Glutamatergic neuron (in vitro differentiated cells): ENCODE measurements at regions not wholly inside any gene's neighbourhood (a gene's known extent, or its start where the extent isn't known, plus 50 kb on each side); places are given as distances from the start of the nearest gene placed in this dataset.

Experiments
- DNase-seq: peaks from one replicate; pipeline ENCODE4 v3.0.0; 2022
- H3K27ac Mint-ChIP-seq: one replicate; pipeline ENCODE4 v1.8.0; 2020; ENCODE audit warnings: mild to moderate bottlenecking, mixed read lengths, inconsistent platforms; ENCODE audit not compliant: unreplicated experiment
- H3K27me3 Mint-ChIP-seq: one replicate; pipeline ENCODE4 v1.8.0; 2020; ENCODE audit warnings: mild to moderate bottlenecking, moderate library complexity, mixed read lengths, inconsistent platforms; ENCODE audit not compliant: unreplicated experiment
- H3K36me3 Mint-ChIP-seq: one replicate; pipeline ENCODE4 v1.8.0; 2020; ENCODE audit warnings: mild to moderate bottlenecking, mixed read lengths, inconsistent platforms; ENCODE audit not compliant: unreplicated experiment
- H3K4me1 Mint-ChIP-seq: one replicate; pipeline ENCODE4 v1.8.0; 2020; ENCODE audit warnings: mild to moderate bottlenecking, low read depth, mixed read lengths, inconsistent platforms; ENCODE audit not compliant: unreplicated experiment
- H3K4me3 Mint-ChIP-seq: one replicate; pipeline ENCODE4 v1.8.0; 2020; ENCODE audit warnings: mild to moderate bottlenecking, mixed read lengths, inconsistent platforms; ENCODE audit not compliant: unreplicated experiment
- H3K9me3 Mint-ChIP-seq: one replicate; pipeline ENCODE4 v1.8.0; 2020; ENCODE audit warnings: mild to moderate bottlenecking, moderate library complexity, mixed read lengths, inconsistent platforms; ENCODE audit not compliant: unreplicated experiment
- TF ChIP-seq, protein P1 (sequence below): fragments of 200-600 bp; sonication (generic); IDR thresholded peaks from one replicate; pipeline ENCODE4 v1.5.0; 2021; ENCODE audit not compliant: partially characterized antibody, unreplicated experiment

DNA sequence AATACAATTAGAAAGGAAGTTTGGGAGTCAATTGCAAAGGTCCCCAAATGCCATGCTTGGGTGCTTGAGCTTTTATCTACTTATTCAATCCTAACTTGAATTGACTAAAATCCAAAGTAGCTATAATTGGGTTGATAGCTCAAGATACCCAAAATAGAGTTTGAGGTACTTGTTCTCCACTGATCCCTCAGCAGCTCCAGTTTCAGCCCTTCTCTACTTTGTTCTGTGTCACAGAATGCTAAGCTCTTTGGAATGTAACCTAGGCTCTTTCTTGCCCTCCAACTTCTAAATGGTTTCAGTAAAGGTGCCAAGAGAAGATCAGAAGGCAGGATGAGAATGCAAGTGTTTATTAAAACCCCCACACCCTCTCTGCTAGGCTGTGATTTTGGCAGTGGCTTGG, 251.4 kb upstream of the CLEC14A start:
- TF ChIP-seq, protein P1, sequence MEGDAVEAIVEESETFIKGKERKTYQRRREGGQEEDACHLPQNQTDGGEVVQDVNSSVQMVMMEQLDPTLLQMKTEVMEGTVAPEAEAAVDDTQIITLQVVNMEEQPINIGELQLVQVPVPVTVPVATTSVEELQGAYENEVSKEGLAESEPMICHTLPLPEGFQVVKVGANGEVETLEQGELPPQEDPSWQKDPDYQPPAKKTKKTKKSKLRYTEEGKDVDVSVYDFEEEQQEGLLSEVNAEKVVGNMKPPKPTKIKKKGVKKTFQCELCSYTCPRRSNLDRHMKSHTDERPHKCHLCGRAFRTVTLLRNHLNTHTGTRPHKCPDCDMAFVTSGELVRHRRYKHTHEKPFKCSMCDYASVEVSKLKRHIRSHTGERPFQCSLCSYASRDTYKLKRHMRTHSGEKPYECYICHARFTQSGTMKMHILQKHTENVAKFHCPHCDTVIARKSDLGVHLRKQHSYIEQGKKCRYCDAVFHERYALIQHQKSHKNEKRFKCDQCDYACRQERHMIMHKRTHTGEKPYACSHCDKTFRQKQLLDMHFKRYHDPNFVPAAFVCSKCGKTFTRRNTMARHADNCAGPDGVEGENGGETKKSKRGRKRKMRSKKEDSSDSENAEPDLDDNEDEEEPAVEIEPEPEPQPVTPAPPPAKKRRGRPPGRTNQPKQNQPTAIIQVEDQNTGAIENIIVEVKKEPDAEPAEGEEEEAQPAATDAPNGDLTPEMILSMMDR: no peak
- Mint-ChIP-seq H3K4me3 (no peak overlapping the region), H3K4me1 (peaks cover 14% of the 10 kb centered on the region), H3K27me3 (peaks cover 1% of the 10 kb centered on the region), H3K27ac (no peak overlapping the region), H3K9me3 (peaks cover 3% of the 10 kb centered on the region), H3K36me3 (no peaks in the 10 kb centered on the region)
- DNase-seq: no peak

DNA sequence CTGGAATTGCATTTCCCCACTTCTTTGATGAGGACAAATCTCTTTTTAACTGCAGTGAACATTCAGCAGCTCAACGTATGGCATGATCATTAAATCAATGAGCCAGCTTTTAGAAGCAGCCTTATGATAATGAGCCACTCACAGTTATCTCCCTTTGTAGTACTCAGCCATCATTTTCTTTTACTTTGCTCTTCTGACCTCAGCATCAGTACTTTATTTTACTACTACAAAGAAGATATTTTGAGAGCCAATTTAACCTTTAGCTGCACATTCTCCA, 250.0 kb upstream of the CLEC14A start:
- Mint-ChIP-seq H3K27ac (peak overlapping the region; percentile 82), H3K27me3 (peaks cover 1% of the 10 kb centered on the region), H3K36me3 (no peaks in the 10 kb centered on the region), H3K4me1 (peaks cover 14% of the 10 kb centered on the region), H3K9me3 (peaks cover 3% of the 10 kb centered on the region), H3K4me3 (peak overlapping the region; percentile 54)
- TF ChIP-seq, protein P1: no peak
- DNase-seq: no peak

DNA sequence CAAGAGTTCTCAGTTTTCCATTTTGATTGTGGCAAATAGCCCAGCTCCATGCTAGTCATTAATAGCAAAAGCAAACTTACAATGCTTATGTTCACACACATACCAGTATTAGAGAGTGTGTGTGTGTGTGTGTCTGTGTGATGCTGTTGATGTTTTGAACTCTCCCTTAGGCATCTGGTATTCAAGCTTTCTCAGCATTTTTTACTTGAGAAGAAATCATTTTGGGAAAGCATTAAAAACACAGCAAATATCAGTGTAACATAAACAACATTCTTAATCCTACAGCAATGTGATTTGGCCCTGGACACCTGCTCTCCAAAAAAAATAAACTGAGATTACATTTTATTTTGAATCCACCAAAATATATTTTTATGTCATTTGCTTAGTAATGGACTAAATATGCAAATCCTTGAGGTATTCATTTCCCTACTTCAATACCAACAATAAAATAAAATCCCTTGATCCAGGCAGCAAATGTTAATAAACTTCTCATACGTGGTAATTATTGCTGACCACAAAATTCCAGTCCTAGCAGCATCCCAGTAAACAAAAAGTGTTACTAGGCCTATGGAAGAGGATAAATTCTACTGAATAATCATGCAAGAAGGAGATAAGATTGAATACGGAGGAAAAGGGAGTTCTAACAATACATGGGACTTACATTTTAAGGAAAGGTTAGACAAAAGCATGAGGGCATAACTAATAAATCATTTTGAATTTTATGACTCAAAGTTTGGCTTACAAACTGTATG, 249.5 kb upstream of the CLEC14A start:
- Mint-ChIP-seq H3K4me3 (no peak overlapping the region), H3K27ac (peak overlapping the region; percentile 82), H3K27me3 (peaks cover 1% of the 10 kb centered on the region), H3K9me3 (peaks cover 3% of the 10 kb centered on the region), H3K36me3 (no peaks in the 10 kb centered on the region), H3K4me1 (peaks cover 14% of the 10 kb centered on the region)
- no peak for DNase-seq
- TF ChIP-seq, protein P1: no peak

DNA sequence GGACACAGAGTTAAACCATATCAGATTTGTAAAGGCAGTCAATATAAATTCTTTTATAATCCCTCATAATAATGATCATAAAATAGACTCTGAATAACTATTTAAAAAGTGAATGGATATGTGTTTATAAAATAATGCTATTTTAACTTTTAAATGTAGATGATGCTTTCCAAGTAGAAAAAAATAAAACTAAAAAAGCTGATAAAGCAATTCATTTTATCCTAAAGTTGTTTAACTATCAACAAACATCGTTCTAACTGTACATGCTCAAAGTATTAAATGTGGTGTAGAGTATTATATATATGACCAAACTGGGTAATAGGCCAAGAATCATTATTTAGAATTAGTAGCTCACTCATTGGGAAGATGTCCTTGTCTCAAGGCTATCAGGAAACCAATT, 248.3 kb upstream of the CLEC14A start:
- Mint-ChIP-seq H3K4me1 (peaks cover 14% of the 10 kb centered on the region), H3K4me3 (no peak overlapping the region), H3K27me3 (peaks cover 1% of the 10 kb centered on the region), H3K9me3 (peaks cover 3% of the 10 kb centered on the region), H3K27ac (no peak overlapping the region), H3K36me3 (no peaks in the 10 kb centered on the region)
- TF ChIP-seq, protein P1: no peak
- no peak for DNase-seq

DNA sequence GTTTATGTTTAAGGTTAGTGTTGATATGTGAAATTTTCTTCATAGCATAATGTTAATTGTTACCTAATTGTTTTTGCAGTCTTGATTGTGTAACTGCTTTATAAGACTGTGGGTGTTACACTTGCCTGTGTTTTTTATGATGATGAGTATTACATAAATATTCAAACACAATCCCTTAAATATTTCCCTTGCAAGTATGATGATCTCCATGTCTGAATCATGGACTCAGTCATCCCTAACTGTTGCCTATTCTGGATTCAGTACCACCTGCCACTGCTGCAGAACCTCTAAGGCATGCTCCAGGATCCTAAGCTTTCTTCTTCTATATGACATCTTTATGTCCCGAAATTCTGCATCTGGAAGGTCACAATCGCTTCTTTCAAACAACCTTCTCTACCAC, 246.3 kb upstream of the CLEC14A start:
- H3K9me3 Mint-ChIP-seq: peaks cover 3% of the 10 kb centered on the region
- H3K27ac Mint-ChIP-seq: no peak overlapping the region
- H3K4me3 Mint-ChIP-seq: no peak overlapping the region
- DNase-seq: no peak
- TF ChIP-seq, protein P1: no peak
- H3K27me3 Mint-ChIP-seq: no peaks in the 10 kb centered on the region
- H3K36me3 Mint-ChIP-seq: no peaks in the 10 kb centered on the region
- H3K4me1 Mint-ChIP-seq: peaks cover 14% of the 10 kb centered on the region
